ENCODE measurements at regions not wholly inside any gene's neighbourhood (a gene's known extent, or its start where the extent isn't known, plus 50 kb on each side); places are given as distances from the start of the nearest gene placed in this dataset.

DNA sequence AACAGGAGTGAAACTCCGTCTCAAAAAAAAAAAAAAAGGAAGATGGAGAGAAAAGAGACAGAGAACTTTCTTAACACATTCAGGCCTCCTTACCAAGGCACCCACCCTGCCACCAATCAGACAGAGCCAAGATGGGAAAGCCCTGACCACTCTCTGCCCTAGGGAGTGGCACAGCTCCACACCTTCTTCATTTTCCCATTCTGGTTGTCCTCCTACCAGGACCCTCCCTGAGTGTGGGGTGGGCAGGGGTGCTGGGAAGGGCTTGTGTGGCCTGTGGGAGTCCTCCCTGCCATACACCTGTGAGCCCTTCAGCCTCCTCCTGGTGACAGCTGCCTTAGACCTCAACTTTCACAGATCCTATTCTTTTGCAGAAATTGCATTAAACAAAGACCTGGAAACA, 513.6 kb downstream of the BCL11B start:
- TF ChIP-seq EZH2 (IDR thresholded peaks at IDR 0.05; ENCODE audit: borderline replicate concordance, low read depth, low read length, severe bottlenecking) (no peak), POLR2AphosphoS5 (IDR thresholded peaks at IDR 0.05; ENCODE audit: insufficient read depth, low read depth, low read length) (no peak), POLR2A (IDR thresholded peaks at IDR 0.05; ENCODE audit: low read depth, low read length) (no peak), GATA2 (IDR thresholded peaks at IDR 0.05; ENCODE audit: insufficient read depth, insufficient read length, low read depth, low read length) (no peak), MYC (IDR thresholded peaks at IDR 0.05; ENCODE audit: low read depth, low read length) (no peak)
- TF ChIP-seq, protein P1, sequence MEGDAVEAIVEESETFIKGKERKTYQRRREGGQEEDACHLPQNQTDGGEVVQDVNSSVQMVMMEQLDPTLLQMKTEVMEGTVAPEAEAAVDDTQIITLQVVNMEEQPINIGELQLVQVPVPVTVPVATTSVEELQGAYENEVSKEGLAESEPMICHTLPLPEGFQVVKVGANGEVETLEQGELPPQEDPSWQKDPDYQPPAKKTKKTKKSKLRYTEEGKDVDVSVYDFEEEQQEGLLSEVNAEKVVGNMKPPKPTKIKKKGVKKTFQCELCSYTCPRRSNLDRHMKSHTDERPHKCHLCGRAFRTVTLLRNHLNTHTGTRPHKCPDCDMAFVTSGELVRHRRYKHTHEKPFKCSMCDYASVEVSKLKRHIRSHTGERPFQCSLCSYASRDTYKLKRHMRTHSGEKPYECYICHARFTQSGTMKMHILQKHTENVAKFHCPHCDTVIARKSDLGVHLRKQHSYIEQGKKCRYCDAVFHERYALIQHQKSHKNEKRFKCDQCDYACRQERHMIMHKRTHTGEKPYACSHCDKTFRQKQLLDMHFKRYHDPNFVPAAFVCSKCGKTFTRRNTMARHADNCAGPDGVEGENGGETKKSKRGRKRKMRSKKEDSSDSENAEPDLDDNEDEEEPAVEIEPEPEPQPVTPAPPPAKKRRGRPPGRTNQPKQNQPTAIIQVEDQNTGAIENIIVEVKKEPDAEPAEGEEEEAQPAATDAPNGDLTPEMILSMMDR (IDR thresholded peaks at IDR 0.05; ENCODE audit: extremely low read depth in 1 of 2, insufficient read depth in 1 of 2, low read depth in 1 of 2, low read length in 2 of 2) = no peak
